MM.1S (cell line): ENCODE measurements at regions not wholly inside any gene's neighbourhood (a gene's known extent, or its start where the extent isn't known, plus 50 kb on each side); places are given as distances from the start of the nearest gene placed in this dataset.

ENCODE experiments used
- EZH2 ChIP-seq: fragments of 300-600 bp; sonication (generic); optimal IDR thresholded peaks from 2 replicates; pipeline ENCODE3; 2017; ENCODE audit warnings: low read depth, mild to moderate bottlenecking, antibody characterized with exemption, low read length, mixed read lengths
- EZH2phosphoT487 ChIP-seq: fragments of 300-600 bp; sonication (generic); IDR thresholded peaks from 2 replicates; pipeline ENCODE4 v1.6.1; 2018; ENCODE audit warnings: antibody characterized with exemption, low read length
- TF ChIP-seq, protein P1 (sequence below): fragments of 300-600 bp; sonication (generic); IDR thresholded peaks from 2 replicates; pipeline ENCODE4 v1.5.1; 2016; ENCODE audit warnings: antibody characterized with exemption, low read length, mixed read lengths

DNA sequence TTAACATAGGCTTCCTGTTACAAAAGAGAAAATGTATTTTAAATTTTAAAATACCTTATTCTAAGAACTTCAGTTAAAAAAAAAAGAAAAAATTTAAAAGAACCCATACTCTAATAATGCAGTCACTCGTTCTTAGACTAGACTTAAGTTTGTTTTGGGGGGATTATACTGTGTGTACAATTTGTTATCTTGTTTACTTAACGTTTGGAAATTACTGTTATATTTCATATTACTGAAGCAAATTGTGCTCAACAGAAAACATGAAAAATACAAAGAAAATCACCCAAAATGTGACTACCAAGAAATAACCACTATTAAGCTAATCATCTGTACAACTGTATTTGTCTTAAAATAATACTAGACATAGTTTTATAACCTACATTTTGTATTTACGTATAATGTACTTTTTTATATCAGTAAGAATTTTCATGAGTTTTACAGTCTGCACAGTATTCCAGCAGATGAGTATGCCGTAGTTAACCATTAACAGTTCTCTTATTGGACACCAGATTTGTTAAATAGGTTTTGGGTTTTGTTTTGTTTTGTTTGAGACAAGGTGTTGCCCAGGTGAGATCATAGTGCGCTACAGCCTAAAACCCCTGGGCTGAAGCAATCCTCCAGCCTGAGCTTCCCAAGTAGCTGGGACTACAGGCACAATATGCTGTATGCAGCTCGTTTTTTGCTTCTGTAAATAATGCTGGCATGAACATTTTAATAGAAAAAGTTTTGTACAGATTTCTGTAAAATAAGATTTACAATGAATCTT lies 88.8 kb upstream of the CHD2 start:
- TF ChIP-seq, protein P1, sequence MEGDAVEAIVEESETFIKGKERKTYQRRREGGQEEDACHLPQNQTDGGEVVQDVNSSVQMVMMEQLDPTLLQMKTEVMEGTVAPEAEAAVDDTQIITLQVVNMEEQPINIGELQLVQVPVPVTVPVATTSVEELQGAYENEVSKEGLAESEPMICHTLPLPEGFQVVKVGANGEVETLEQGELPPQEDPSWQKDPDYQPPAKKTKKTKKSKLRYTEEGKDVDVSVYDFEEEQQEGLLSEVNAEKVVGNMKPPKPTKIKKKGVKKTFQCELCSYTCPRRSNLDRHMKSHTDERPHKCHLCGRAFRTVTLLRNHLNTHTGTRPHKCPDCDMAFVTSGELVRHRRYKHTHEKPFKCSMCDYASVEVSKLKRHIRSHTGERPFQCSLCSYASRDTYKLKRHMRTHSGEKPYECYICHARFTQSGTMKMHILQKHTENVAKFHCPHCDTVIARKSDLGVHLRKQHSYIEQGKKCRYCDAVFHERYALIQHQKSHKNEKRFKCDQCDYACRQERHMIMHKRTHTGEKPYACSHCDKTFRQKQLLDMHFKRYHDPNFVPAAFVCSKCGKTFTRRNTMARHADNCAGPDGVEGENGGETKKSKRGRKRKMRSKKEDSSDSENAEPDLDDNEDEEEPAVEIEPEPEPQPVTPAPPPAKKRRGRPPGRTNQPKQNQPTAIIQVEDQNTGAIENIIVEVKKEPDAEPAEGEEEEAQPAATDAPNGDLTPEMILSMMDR, result no peak
- TF ChIP-seq EZH2 (no peak), EZH2phosphoT487 (no peak)
